GM19023 (cell line): ENCODE measurements at regions not wholly inside any gene's neighbourhood (a gene's known extent, or its start where the extent isn't known, plus 50 kb on each side); places are given as distances from the start of the nearest gene placed in this dataset.

Source experiments
- ATAC-seq: cut with Tn5 transposase; IDR thresholded peaks from one replicate; pipeline ENCODE4 v1.9.1; 2021; ENCODE audit warnings: mild to moderate bottlenecking, moderate library complexity; ENCODE audit not compliant: unreplicated experiment

GRCh38 chr10:84076540-84077195 lies 62.6 kb upstream of the GHITM start:
- no peak for ATAC-seq

- ATAC-seq = no peak
Measured at GRCh38 chr10:84077768-84078167, 61.5 kb upstream of the GHITM start.

DNA sequence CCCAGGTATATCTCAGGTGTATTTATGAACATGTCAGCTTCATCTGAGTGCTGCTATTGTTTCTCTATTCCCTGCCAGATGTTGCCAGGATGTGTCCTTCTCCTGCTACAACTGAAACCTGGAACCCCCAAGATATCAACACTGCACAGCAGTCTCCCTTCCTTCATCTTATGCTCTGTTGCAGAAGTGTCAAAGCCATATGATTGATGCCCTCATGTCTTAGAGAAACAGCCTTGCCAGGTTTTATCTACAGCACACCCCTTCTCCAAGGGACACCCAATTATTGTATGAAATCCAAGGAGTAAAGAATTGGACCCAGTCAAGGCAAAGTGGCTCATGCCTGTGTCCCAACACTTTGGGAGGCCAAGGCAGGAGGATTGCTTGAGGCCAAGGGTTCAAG lies 60.5 kb upstream of the GHITM start:
- ATAC-seq = no peak

DNA sequence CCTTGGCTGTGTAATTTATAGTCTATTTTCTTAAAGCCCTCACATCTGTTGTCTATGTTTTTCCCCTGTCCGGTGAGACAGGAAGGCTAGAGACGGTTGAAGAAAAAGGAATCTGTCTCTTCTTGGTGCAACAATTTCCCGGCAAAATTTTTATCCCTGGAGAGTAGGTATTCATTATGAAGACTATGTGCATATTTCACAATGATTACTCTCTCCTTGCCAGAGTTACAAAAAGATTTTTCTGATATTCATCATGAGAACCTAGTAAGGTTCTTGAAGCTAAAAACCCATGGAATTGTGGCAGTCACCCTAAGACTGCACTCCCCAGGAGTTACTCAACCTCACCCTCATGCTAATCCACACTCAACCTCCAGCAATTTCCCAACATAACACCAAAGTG lies 55.0 kb upstream of the GHITM start:
- ATAC-seq = no peak

DNA sequence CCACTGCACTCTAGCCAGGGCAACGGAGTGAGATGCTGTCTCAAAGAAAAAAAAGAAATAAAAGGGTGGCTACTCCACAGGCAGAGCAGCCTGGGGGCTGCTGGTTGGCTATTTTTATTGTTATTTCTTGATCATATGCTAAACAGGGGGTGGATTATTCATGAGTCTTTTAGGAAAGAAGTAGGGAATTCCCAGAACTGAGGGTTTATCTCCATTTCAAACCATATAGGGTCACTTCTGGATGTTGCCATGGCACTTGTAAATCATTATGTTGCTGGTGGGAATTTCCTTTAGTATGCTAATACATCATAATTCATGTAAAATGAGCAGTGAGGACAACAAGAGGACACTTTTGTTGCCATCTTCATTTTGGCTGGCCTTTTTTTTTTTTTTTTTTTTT lies 52.1 kb upstream of the GHITM start:
- ATAC-seq = no peak

DNA sequence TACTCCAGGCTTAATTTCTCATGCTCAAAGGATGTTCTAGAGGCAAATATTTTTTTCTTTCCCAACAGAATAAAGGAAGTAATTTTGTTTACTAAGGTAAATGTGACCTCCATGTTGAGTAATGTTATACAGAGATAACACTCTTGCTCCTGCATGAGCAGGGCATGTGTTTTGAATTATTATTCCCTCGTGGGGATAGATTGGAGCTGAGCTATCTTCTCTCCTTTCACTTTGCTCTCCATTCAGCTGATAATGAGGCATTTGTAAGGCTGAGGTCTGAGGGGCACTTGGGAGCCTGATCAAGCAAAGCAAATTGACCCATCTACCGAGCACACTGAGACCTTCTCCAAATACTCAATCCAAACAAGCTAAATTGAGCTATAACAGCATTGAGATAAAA lies 50.7 kb upstream of the GHITM start:
- ATAC-seq = no peak

- ATAC-seq = no peak
Measured at GRCh38 chr10:84089162-84089561, 50.1 kb upstream of the GHITM start.
